ENCODE measurements at regions not wholly inside any gene's neighbourhood (a gene's known extent, or its start where the extent isn't known, plus 50 kb on each side); places are given as distances from the start of the nearest gene placed in this dataset.
"Not testable (repeated sequence)": the region's sequence is repeated elsewhere in the genome, so short reads cannot be mapped to it uniquely, and the experiment has no call there.

- no peak for TF ChIP-seq CTCF (IDR thresholded peaks at IDR 0.05; ENCODE audit: borderline replicate concordance, extremely low read depth, low read length, poor library complexity, severe bottlenecking)
- no peak for TF ChIP-seq EZH2 (IDR thresholded peaks at IDR 0.05; ENCODE audit: borderline replicate concordance, low read depth, low read length, severe bottlenecking)
- Histone ChIP-seq H3K79me2 (ENCODE audit: insufficient read depth, low read length) (no peaks in the 10 kb centered on the region), H3K4me3 (ENCODE audit: low read depth in 1 of 2, low read length in 2 of 2) (no peak overlapping the region), H3K36me3 (ENCODE audit: insufficient read depth, low read length) (no peaks in the 10 kb centered on the region), H3K4me1 (ENCODE audit: insufficient read depth, low read length) (no peaks in the 10 kb centered on the region), H3K4me2 (ENCODE audit: insufficient read depth, low read length) (no peak overlapping the region), H2AFZ (ENCODE audit: low read depth, low read length) (no peak overlapping the region), H4K20me1 (ENCODE audit: insufficient read depth, low read length) (no peaks in the 10 kb centered on the region), H3K9ac (ENCODE audit: low read depth, low read length) (no peak overlapping the region), H3K9me3 (ENCODE audit: insufficient read depth, low read length, severe bottlenecking) (no peaks in the 10 kb centered on the region), H3K27me3 (ENCODE audit: insufficient read depth, low read length, poor library complexity) (no peaks in the 10 kb centered on the region), H3K27ac (ENCODE audit: low read length) (no peak overlapping the region)
- DNase-seq (no peak), ATAC-seq (ENCODE audit: insufficient read depth, low read depth) (no peak)
Measured at GRCh38 chr3:118244761-118245160, 789.9 kb downstream of the IGSF11 start.

DNA sequence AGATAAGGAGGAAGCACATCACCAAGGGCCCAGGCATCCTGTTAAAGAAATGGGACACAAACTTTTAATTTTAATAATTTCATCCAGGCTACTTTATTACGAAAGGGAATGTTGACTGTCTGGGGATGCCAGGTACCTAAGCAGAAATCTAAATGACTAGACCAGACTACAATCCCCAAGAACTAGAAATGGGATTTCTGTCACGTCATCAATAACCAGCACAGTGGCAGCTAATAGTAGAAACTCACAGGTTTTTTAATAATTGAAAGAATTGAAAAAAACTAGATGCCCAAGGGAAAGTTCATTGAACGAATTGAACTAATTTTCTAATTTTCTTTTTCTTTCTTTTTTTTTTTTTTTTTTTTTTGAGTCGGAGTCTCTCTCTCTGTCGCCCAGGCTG, 789.3 kb downstream of the IGSF11 start:
- H3K27me3 ChIP-seq (ENCODE audit: insufficient read depth, low read length, poor library complexity), result no peaks in the 10 kb centered on the region
- TF ChIP-seq EZH2 (IDR thresholded peaks at IDR 0.05; ENCODE audit: borderline replicate concordance, low read depth, low read length, severe bottlenecking), result no peak
- no peak for TF ChIP-seq CTCF (IDR thresholded peaks at IDR 0.05; ENCODE audit: borderline replicate concordance, extremely low read depth, low read length, poor library complexity, severe bottlenecking)
- H3K4me3 ChIP-seq (ENCODE audit: low read depth in 1 of 2, low read length in 2 of 2), result no peak overlapping the region
- no peaks in the 10 kb centered on the region for H3K9me3 ChIP-seq (ENCODE audit: insufficient read depth, low read length, severe bottlenecking)
- ATAC-seq (ENCODE audit: insufficient read depth, low read depth), result no peak
- H3K4me2 ChIP-seq (ENCODE audit: insufficient read depth, low read length), result no peak overlapping the region
- no peak for DNase-seq
- no peaks in the 10 kb centered on the region for H4K20me1 ChIP-seq (ENCODE audit: insufficient read depth, low read length)
- H3K27ac ChIP-seq (ENCODE audit: low read length), result no peak overlapping the region
- H3K4me1 ChIP-seq (ENCODE audit: insufficient read depth, low read length), result no peaks in the 10 kb centered on the region
- H3K79me2 ChIP-seq (ENCODE audit: insufficient read depth, low read length), result no peaks in the 10 kb centered on the region
- no peak overlapping the region for H3K9ac ChIP-seq (ENCODE audit: low read depth, low read length)
- H3K36me3 ChIP-seq (ENCODE audit: insufficient read depth, low read length), result no peaks in the 10 kb centered on the region
- no peak overlapping the region for H2AFZ ChIP-seq (ENCODE audit: low read depth, low read length)

- H3K4me1 ChIP-seq (ENCODE audit: insufficient read depth, low read length); H3K4me2 ChIP-seq (ENCODE audit: insufficient read depth, low read length); H3K9ac ChIP-seq (ENCODE audit: low read depth, low read length); H3K27ac ChIP-seq (ENCODE audit: low read length); DNase-seq; ATAC-seq (ENCODE audit: insufficient read depth, low read depth); H3K9me3 ChIP-seq (ENCODE audit: insufficient read depth, low read length, severe bottlenecking); H3K79me2 ChIP-seq (ENCODE audit: insufficient read depth, low read length); H2AFZ ChIP-seq (ENCODE audit: low read depth, low read length); H3K27me3 ChIP-seq (ENCODE audit: insufficient read depth, low read length, poor library complexity); H3K4me3 ChIP-seq (ENCODE audit: low read depth in 1 of 2, low read length in 2 of 2); H3K36me3 ChIP-seq (ENCODE audit: insufficient read depth, low read length); H4K20me1 ChIP-seq (ENCODE audit: insufficient read depth, low read length): not testable (repeated sequence)
Measured at GRCh38 chr3:118258850-118259249, 775.8 kb downstream of the IGSF11 start.

DNA sequence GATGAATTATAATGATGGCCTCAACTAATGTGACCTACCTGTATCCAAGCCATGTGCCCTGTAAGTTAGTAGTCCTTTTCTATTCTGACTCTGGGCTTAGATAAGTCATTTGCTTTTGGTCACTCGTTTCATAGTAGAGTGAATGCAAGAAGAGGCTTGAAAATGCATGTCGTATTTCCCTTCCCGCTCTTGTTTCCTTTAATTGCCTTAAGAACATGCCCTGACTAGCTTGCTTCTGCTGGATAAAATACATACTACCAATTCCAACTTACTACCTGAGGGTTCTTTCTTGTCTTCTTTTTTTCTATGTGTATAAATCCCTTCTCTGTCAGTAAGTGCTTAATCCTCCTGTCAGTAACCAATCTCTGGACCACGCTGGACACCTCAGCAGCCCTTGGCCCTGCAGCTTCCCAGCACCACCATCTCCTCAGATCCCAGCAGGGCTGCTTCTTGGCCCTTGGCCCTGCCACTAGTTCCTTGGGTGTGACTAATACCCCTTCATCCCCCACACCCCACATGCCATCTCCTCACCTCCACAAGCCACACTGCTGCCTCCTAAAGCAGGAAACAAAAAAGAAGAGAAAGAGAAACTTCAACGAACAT, 771.7 kb downstream of the IGSF11 start:
- Histone ChIP-seq H3K4me1 (ENCODE audit: insufficient read depth, low read length) (no peaks in the 10 kb centered on the region), H3K9ac (ENCODE audit: low read depth, low read length) (no peak overlapping the region), H2AFZ (ENCODE audit: low read depth, low read length) (no peak overlapping the region), H3K27ac (ENCODE audit: low read length) (no peak overlapping the region), H3K79me2 (ENCODE audit: insufficient read depth, low read length) (no peaks in the 10 kb centered on the region), H3K9me3 (ENCODE audit: insufficient read depth, low read length, severe bottlenecking) (peaks cover 3% of the 10 kb centered on the region), H3K4me3 (ENCODE audit: low read depth in 1 of 2, low read length in 2 of 2) (no peak overlapping the region), H4K20me1 (ENCODE audit: insufficient read depth, low read length) (no peaks in the 10 kb centered on the region), H3K27me3 (ENCODE audit: insufficient read depth, low read length, poor library complexity) (no peaks in the 10 kb centered on the region), H3K4me2 (ENCODE audit: insufficient read depth, low read length) (no peak overlapping the region), H3K36me3 (ENCODE audit: insufficient read depth, low read length) (no peaks in the 10 kb centered on the region)
- DNase-seq (no peak), ATAC-seq (ENCODE audit: insufficient read depth, low read depth) (no peak)
- TF ChIP-seq CTCF (IDR thresholded peaks at IDR 0.05; ENCODE audit: borderline replicate concordance, extremely low read depth, low read length, poor library complexity, severe bottlenecking) (no peak), EZH2 (IDR thresholded peaks at IDR 0.05; ENCODE audit: borderline replicate concordance, low read depth, low read length, severe bottlenecking) (no peak)
